ENCODE measurements at regions not wholly inside any gene's neighbourhood (a gene's known extent, or its start where the extent isn't known, plus 50 kb on each side); places are given as distances from the start of the nearest gene placed in this dataset.

DNA sequence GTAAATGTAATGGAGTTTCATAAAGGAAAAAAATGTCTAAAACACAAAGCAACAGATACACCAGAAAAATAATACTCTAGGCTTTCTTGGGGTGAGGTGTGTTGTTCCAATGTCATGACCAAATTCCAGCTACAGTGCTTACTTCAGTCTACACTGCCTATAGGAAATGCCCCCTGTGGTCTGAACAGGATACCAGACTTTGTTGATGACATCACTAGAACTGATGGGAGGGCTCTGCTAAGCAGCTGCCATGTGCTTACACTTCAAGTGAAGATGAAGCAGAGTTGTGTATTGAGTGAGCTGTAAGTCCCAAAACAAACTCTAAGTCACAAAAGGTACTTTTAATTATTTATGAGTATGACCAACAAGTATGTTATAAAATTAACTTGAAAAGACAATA is 456.1 kb upstream of the IL12A start:
- H3K36me3 Mint-ChIP-seq (ENCODE audit: low read depth): no peaks in the 10 kb centered on the region
- no peaks in the 10 kb centered on the region for H3K27me3 Mint-ChIP-seq (ENCODE audit: low read depth)
- no peak overlapping the region for H3K4me3 Mint-ChIP-seq
- DNase-seq (ENCODE audit: low spot score): no peak
- no peaks in the 10 kb centered on the region for H3K9me3 Mint-ChIP-seq
- no peak overlapping the region for H3K27ac Mint-ChIP-seq
- H3K4me1 Mint-ChIP-seq (ENCODE audit: low read depth): no peaks in the 10 kb centered on the region

DNA sequence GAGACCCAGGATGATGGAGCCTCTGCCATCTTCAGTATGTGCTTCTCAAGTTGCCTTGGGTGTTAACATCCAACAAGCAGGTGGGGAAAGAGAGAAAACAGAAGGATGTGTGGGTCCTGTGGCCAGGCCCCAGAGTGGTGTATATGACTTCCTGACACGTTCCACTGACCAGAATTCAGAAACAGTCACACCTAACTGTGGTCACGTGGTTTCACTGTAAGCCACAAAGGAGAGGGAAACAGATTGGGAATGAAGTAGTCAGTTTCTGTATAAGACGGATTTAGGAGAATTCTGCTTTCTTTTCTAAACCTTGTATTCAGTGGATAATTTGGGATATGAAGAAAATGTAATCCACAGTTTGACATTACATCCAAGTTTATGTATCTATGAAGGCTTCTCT is 454.1 kb upstream of the IL12A start:
- Mint-ChIP-seq H3K4me1 (ENCODE audit: low read depth) (no peaks in the 10 kb centered on the region), H3K27ac (no peak overlapping the region), H3K4me3 (no peak overlapping the region), H3K27me3 (ENCODE audit: low read depth) (no peaks in the 10 kb centered on the region), H3K36me3 (ENCODE audit: low read depth) (no peaks in the 10 kb centered on the region), H3K9me3 (no peaks in the 10 kb centered on the region)
- DNase-seq (ENCODE audit: low spot score): no peak

DNA sequence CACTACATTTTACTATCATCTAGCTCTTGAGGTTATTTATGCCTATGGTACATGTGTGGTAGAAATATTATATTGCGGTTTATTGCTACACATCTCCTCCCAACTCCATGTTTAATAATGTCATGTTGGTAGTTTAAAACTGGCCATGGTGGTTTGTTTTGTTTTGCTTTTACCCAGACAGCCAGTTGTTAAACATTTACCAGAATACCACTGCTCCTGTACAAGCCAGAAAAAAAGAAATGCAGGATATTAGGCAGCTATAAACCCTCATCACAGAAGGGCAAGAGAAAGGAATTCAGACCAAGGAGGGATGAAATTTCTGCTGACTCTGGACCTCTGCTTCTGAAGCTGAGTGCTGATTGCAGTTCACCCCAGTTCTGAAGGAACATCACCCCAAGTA is 451.8 kb upstream of the IL12A start:
- H3K9me3 Mint-ChIP-seq: no peaks in the 10 kb centered on the region
- no peak for DNase-seq (ENCODE audit: low spot score)
- no peak overlapping the region for H3K4me3 Mint-ChIP-seq
- no peaks in the 10 kb centered on the region for H3K36me3 Mint-ChIP-seq (ENCODE audit: low read depth)
- no peaks in the 10 kb centered on the region for H3K4me1 Mint-ChIP-seq (ENCODE audit: low read depth)
- no peaks in the 10 kb centered on the region for H3K27me3 Mint-ChIP-seq (ENCODE audit: low read depth)
- no peak overlapping the region for H3K27ac Mint-ChIP-seq

DNA sequence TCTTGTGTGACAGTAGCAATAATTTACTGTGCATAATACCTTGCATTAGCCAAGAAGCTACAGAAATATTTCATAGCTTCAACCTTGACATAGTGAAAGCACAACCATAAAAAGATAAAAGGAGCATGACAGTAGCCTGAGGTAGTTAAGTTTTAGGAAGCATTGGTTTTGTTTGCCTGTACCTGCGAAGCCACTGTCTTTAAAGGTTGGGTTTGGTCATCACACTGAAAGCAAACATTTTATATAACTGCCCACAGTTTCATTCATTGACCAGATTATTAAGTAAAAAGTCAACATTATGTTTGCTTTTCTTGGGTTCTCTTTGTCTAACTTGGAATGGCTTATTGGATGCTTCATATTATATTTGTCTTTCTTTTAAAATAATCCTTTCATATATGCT is 450.1 kb upstream of the IL12A start:
- H3K27ac Mint-ChIP-seq: no peak overlapping the region
- no peak overlapping the region for H3K4me3 Mint-ChIP-seq
- no peaks in the 10 kb centered on the region for H3K27me3 Mint-ChIP-seq (ENCODE audit: low read depth)
- no peaks in the 10 kb centered on the region for H3K36me3 Mint-ChIP-seq (ENCODE audit: low read depth)
- DNase-seq (ENCODE audit: low spot score): no peak
- no peaks in the 10 kb centered on the region for H3K9me3 Mint-ChIP-seq
- no peaks in the 10 kb centered on the region for H3K4me1 Mint-ChIP-seq (ENCODE audit: low read depth)

DNA sequence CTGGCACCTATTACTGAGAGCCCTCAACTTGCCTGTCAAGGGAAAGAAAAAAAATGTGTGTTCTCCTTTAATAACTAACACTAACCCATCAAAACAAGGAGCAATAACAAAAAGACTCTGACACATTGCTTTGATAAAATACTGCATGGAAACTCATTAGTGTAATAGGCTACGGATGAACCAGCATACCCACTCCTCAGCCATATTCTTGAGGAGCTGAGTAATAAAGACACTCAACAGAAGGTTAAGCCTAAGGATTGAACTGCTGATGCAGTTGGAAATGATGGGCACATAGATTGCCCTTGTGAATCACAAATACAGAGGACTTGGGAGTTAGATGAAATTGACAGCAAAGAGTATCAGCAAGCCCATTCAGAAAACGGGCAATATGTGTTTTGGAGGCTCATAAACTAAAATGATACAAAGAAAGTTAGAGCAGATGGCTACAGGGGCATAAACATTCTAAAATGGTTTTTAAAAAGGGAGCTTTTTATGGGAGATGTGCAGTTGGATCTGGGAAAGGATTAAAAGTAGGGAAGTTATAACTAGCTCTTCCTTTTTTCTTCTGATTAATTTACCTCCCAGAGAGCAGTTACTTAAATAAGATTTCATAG is 447.6 kb upstream of the IL12A start:
- H3K36me3 Mint-ChIP-seq (ENCODE audit: low read depth): no peaks in the 10 kb centered on the region
- H3K27ac Mint-ChIP-seq: no peak overlapping the region
- H3K9me3 Mint-ChIP-seq: no peaks in the 10 kb centered on the region
- DNase-seq (ENCODE audit: low spot score): no peak
- no peaks in the 10 kb centered on the region for H3K4me1 Mint-ChIP-seq (ENCODE audit: low read depth)
- H3K4me3 Mint-ChIP-seq: no peak overlapping the region
- H3K27me3 Mint-ChIP-seq (ENCODE audit: low read depth): no peaks in the 10 kb centered on the region

DNA sequence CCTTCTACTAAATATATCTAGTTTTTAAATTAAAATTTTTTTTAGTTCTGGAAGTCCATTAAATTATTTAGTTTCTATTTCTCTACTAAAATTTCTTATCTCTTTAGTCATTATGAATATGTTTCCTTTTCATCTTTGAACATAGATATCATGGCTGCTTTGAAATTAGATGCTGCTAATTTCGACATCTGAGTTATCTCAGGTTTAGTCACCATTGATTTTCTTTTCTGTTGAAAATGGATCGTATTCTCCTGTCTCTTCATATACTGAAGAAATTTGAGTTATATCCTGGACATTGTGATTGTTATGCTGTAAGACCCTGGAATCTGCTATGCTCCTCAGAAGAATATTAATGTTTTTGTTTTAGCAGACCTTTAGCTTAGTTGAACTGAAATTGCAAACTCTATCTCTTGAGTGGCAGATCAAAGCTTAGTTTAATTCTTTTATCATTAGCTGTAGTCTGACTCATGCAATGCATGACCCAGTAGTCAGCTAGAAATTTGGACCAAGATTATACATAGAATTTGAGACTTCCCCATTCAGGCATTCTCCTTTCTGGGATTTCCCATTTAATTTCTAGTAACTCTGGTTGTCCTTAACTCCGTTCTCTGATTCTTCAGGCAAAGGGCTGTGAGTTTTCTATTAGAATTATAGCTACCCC is 439.8 kb upstream of the IL12A start:
- H3K27me3 Mint-ChIP-seq (ENCODE audit: low read depth): no peaks in the 10 kb centered on the region
- no peaks in the 10 kb centered on the region for H3K36me3 Mint-ChIP-seq (ENCODE audit: low read depth)

GRCh38 chr3:159555205-159555604 is 433.4 kb upstream of the IL12A start:
- Mint-ChIP-seq H3K27ac (no peak overlapping the region), H3K9me3 (no peaks in the 10 kb centered on the region), H3K27me3 (ENCODE audit: low read depth) (no peaks in the 10 kb centered on the region), H3K4me1 (ENCODE audit: low read depth) (no peaks in the 10 kb centered on the region), H3K4me3 (no peak overlapping the region), H3K36me3 (ENCODE audit: low read depth) (no peaks in the 10 kb centered on the region)
- no peak for DNase-seq (ENCODE audit: low spot score)

More for the DNA sequence above, 439.8 kb upstream of the IL12A start:
- Mint-ChIP-seq H3K9me3 (no peaks in the 10 kb centered on the region), H3K27ac (no peak overlapping the region), H3K4me3 (no peak overlapping the region), H3K4me1 (ENCODE audit: low read depth) (no peaks in the 10 kb centered on the region)
- DNase-seq (ENCODE audit: low spot score): no peak

DNA sequence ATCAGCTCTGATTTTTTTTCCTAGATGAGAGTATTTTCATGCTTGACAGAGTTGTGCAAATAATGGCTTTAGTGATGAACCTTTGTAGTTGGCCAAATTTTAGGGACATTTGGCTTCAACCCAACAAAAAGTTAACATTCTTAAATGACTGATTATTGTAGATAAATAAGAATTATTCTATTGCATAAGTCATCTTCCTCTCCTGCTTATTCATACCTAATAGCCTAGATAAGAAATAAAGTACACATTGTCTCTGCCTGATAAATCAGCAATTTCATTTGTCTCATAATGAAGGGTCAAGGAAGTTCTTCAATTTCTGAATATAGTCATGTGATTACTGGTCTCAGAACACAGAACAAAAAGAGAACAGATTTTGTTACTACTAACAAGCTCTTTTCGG is 428.9 kb upstream of the IL12A start:
- Mint-ChIP-seq H3K27me3 (ENCODE audit: low read depth) (no peaks in the 10 kb centered on the region), H3K4me1 (ENCODE audit: low read depth) (no peaks in the 10 kb centered on the region), H3K36me3 (ENCODE audit: low read depth) (no peaks in the 10 kb centered on the region), H3K4me3 (no peak overlapping the region), H3K9me3 (no peaks in the 10 kb centered on the region), H3K27ac (no peak overlapping the region)
- no peak for DNase-seq (ENCODE audit: low spot score)

- DNase-seq (ENCODE audit: low spot score): no peak
These were observed 428.2 kb upstream of the IL12A start for GRCh38 chr3:159560214-159560979.

DNA sequence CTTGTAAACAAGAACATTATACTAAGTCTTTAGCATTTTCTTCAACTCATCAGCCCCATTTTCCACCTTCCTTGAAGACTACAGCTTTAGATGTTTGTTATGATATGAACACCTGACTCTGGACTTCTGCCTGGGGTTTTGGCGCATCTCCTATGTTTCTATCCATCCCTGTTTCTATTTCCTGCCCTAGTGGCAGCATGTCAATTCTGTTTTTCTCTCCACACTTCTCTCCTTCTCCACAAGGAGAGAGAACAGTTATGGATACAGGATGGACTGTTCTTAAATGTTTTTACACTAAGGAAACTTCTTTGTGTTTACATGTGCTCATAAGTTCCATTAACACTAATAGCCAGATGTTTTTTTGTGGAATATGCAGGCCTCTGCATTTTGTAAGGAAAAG is 423.3 kb upstream of the IL12A start:
- H3K9me3 Mint-ChIP-seq: no peaks in the 10 kb centered on the region
- H3K4me3 Mint-ChIP-seq: no peak overlapping the region
- H3K27ac Mint-ChIP-seq: no peak overlapping the region
- H3K36me3 Mint-ChIP-seq (ENCODE audit: low read depth): no peaks in the 10 kb centered on the region
- no peak for DNase-seq (ENCODE audit: low spot score)
- H3K27me3 Mint-ChIP-seq (ENCODE audit: low read depth): no peaks in the 10 kb centered on the region
- no peaks in the 10 kb centered on the region for H3K4me1 Mint-ChIP-seq (ENCODE audit: low read depth)

More at GRCh38 chr3:159560214-159560979, 428.2 kb upstream of the IL12A start:
- Mint-ChIP-seq H3K27me3 (ENCODE audit: low read depth) (no peaks in the 10 kb centered on the region), H3K4me3 (no peak overlapping the region), H3K36me3 (ENCODE audit: low read depth) (no peaks in the 10 kb centered on the region), H3K27ac (no peak overlapping the region), H3K4me1 (ENCODE audit: low read depth) (no peaks in the 10 kb centered on the region), H3K9me3 (no peaks in the 10 kb centered on the region)

- Mint-ChIP-seq H3K36me3 (ENCODE audit: low read depth) (no peaks in the 10 kb centered on the region), H3K4me3 (no peak overlapping the region), H3K9me3 (no peaks in the 10 kb centered on the region), H3K27ac (no peak overlapping the region), H3K27me3 (ENCODE audit: low read depth) (no peaks in the 10 kb centered on the region), H3K4me1 (ENCODE audit: low read depth) (no peaks in the 10 kb centered on the region)
- DNase-seq (ENCODE audit: low spot score): no peak
These were observed 405.0 kb upstream of the IL12A start for GRCh38 chr3:159583662-159584061.

GRCh38 chr3:159584421-159584820 is 404.2 kb upstream of the IL12A start:
- no peaks in the 10 kb centered on the region for H3K36me3 Mint-ChIP-seq (ENCODE audit: low read depth)
- no peak overlapping the region for H3K27ac Mint-ChIP-seq
- H3K9me3 Mint-ChIP-seq: no peaks in the 10 kb centered on the region
- no peaks in the 10 kb centered on the region for H3K27me3 Mint-ChIP-seq (ENCODE audit: low read depth)
- no peak overlapping the region for H3K4me3 Mint-ChIP-seq
- no peak for DNase-seq (ENCODE audit: low spot score)
- no peaks in the 10 kb centered on the region for H3K4me1 Mint-ChIP-seq (ENCODE audit: low read depth)

- no peaks in the 10 kb centered on the region for H3K4me1 Mint-ChIP-seq (ENCODE audit: low read depth)
- H3K27ac Mint-ChIP-seq: no peak overlapping the region
- DNase-seq (ENCODE audit: low spot score): no peak
- no peak overlapping the region for H3K4me3 Mint-ChIP-seq
- H3K36me3 Mint-ChIP-seq (ENCODE audit: low read depth): no peaks in the 10 kb centered on the region
- H3K27me3 Mint-ChIP-seq (ENCODE audit: low read depth): no peaks in the 10 kb centered on the region
- peaks cover 4% of the 10 kb centered on the region for H3K9me3 Mint-ChIP-seq
These were observed 401.9 kb upstream of the IL12A start for GRCh38 chr3:159586571-159587202.

GRCh38 chr3:159593927-159594605 is 394.6 kb upstream of the IL12A start:
- Mint-ChIP-seq H3K27me3 (ENCODE audit: low read depth) (no peaks in the 10 kb centered on the region), H3K27ac (no peak overlapping the region), H3K9me3 (peaks cover 10% of the 10 kb centered on the region), H3K4me3 (no peak overlapping the region), H3K4me1 (ENCODE audit: low read depth) (no peaks in the 10 kb centered on the region), H3K36me3 (ENCODE audit: low read depth) (no peaks in the 10 kb centered on the region)
- DNase-seq (ENCODE audit: low spot score): no peak

Data from T-helper 2 cell treated with Interferon-gamma antibody and Interleukin-4, amounts not matched to agents 5 μg/mL and 100 μg/mL, for 36 hours (primary cell).